Spleen (tissue), 11 donors: ENCODE measurements at regions not wholly inside any gene's neighbourhood (a gene's known extent, or its start where the extent isn't known, plus 50 kb on each side); places are given as distances from the start of the nearest gene placed in this dataset.
"Not testable (repeated sequence)": the region's sequence is repeated elsewhere in the genome, so short reads cannot be mapped to it uniquely, and the experiment has no call there.

Source experiments
- DNase-seq: peaks from one replicate; pipeline ENCODE4 v3.0.0-alpha.2; 2020
- H3K27ac ChIP-seq, 8 donors: fragments of 200-600 bp; sonication (generic) in 7 of 8; 1 replicate in 4 of 8; 2 replicates in 4 of 8; pipeline versions ENCODE4 v1.5.0 to v1.8.0; 2016 to 2021; ENCODE audit warnings: inconsistent platforms in 4 of 8, mild to moderate bottlenecking in 4 of 8, moderate library complexity in 1 of 8
- H3K27me3 ChIP-seq, 7 donors: fragments of 200-600 bp; sonication (generic) in 6 of 7; replicated peaks in 1 of 7; 1 replicate in 4 of 7; 2 replicates in 3 of 7; pipeline versions ENCODE4 v1.5.0 to v1.8.0; 2016 to 2021; ENCODE audit warnings: inconsistent platforms in 3 of 7, mild to moderate bottlenecking in 1 of 7
- H3K36me3 ChIP-seq, 6 donors: fragments of 200-600 bp; sonication (generic) in 5 of 6; 1 replicate in 4 of 6; 2 replicates in 2 of 6; pipeline versions ENCODE4 v1.5.0 to v1.8.0; 2016 to 2021; ENCODE audit warnings: inconsistent platforms in 2 of 6
- H3K4me1 ChIP-seq, 6 donors: fragments of 200-600 bp; sonication (generic) in 5 of 6; 1 replicate in 3 of 6; 2 replicates in 3 of 6; pipeline versions ENCODE4 v1.5.0 to v1.8.0; 2016 to 2021; ENCODE audit warnings: inconsistent platforms in 3 of 6
- H3K4me3 ChIP-seq, 8 donors: fragments of 200-600 bp; sonication (generic) in 7 of 8; 1 replicate in 4 of 8; 2 replicates in 4 of 8; pipeline versions ENCODE4 v1.5.0 to v1.8.0; 2016 to 2021; ENCODE audit warnings: inconsistent platforms in 4 of 8, mild to moderate bottlenecking in 4 of 8, moderate library complexity in 2 of 8
- H3K9me3 ChIP-seq, 8 donors: fragments of 200-600 bp; sonication (generic) in 7 of 8; 1 replicate in 4 of 8; 2 replicates in 4 of 8; pipeline versions ENCODE4 v1.5.0 to v1.8.0; 2016 to 2021; ENCODE audit warnings: inconsistent platforms in 4 of 8
- CTCF ChIP-seq, 11 experiments: fragments of 200-600 bp in 7 of 11; fragments of 450-650 bp in 4 of 11; sonication (generic) in 4 of 11; IDR thresholded peaks in 8 of 11; conservative IDR thresholded peaks in 3 of 11; 1 replicate in 7 of 11; 2 replicates in 4 of 11; pipeline versions ENCODE4 v1.4.0 to v1.8.0; 2016 to 2021; ENCODE audit warnings: antibody characterized with exemption in 11 of 11, inconsistent platforms in 4 of 11, mild to moderate bottlenecking in 1 of 11
- POLR2A ChIP-seq, 3 donors: fragments of 450-650 bp; IDR thresholded peaks; one replicate each; pipeline ENCODE4 v1.5.1; 2017; ENCODE audit warnings: antibody characterized with exemption in 3 of 3, mild to moderate bottlenecking in 1 of 3
- POLR2AphosphoS5 ChIP-seq, 3 donors: sonication (generic); formaldehyde crosslinking; IDR thresholded peaks; one replicate each; pipeline ENCODE4 v1.5.1; 2017; ENCODE audit warnings: antibody characterized with exemption in 3 of 3
- WGBS, 5 donors: extraction: QIAGEN DNeasy Blood & Tissue Kit in 3 of 5; methylation state at CpG; one replicate each; pipeline versions ENCODE4 v1.1.5 to v1.1.7; 2013 to 2018; 5-methylcytosine and 5-hydroxymethylcytosine counted together
- intact Hi-C: fragments of 100-400 bp; cut with DNase I; formaldehyde crosslinking; loops from one replicate; pipeline ENCODE4 v1.15.0; 2023; ENCODE audit warnings: low total_unique reads
- donor health status: healthy with polysubstance abuse.
- donor health status: DM: no; HTN: no; CAD: no; lungs with moderate emphysema.
- donor health status: DM: no; HTN: no; CAD: no.
- donor health status: Bipolar disorder and iron deficiency.
- donor health status: healthy.
- donor health status: DM: no; HTN: no; CAD: no.
- donor health status: DM: yes; HTN: yes; CAD: no.

- intact Hi-C loops, result no loop called here
- H3K36me3 ChIP-seq, result no peaks in the 10 kb centered on the region
- TF ChIP-seq CTCF (IDR thresholded peaks at IDR 0.05 in 8 of 11, conservative IDR thresholded peaks at IDR 0.05 in 3 of 11) (no peak), POLR2A (IDR thresholded peaks at IDR 0.05) (no peak)
Measured at GRCh38 chr2:150676747-150677383, 189.4 kb upstream of the RND3 start.

GRCh38 chr2:150675807-150676206, 188.3 kb upstream of the RND3 start:
- intact Hi-C loops, result no loop called here
- H3K27me3 ChIP-seq, result no peaks in the 10 kb centered on the region
- WGBS, 5 donors, result 60 to 78% (median 69%) methylated on average over 2 of the region's 2 CpGs

More at GRCh38 chr2:150676747-150677383, 189.4 kb upstream of the RND3 start:
- no peak overlapping the region for H3K4me3 ChIP-seq
- H3K27me3 ChIP-seq, result no peaks in the 10 kb centered on the region
- WGBS, 5 donors, result 32 to 59% (median 38%) methylated on average over 3 of the region's 3 CpGs
- H3K9me3 ChIP-seq, result peaks cover 0 to 9% (median 0%) of the 10 kb centered on the region in 8 donors
- no peak for DNase-seq
- H3K27ac ChIP-seq, result no peak overlapping the region
- H3K4me1 ChIP-seq, result no peaks in the 10 kb centered on the region

GRCh38 chr2:150674283-150674682, 186.8 kb upstream of the RND3 start:
- DNase-seq, result no peak
- Histone ChIP-seq H3K4me1 (no peaks in the 10 kb centered on the region), H3K4me3 (no peak overlapping the region), H3K36me3 (no peaks in the 10 kb centered on the region), H3K27ac (no peak overlapping the region), H3K9me3 (no peaks in the 10 kb centered on the region), H3K27me3 (no peaks in the 10 kb centered on the region)
- intact Hi-C loops, result no loop called here
- 58 to 94% (median 79%) methylated on average over 3 of the region's 3 CpGs for WGBS, 5 donors
- no peak for TF ChIP-seq POLR2A (IDR thresholded peaks at IDR 0.05)

More at GRCh38 chr2:150675807-150676206, 188.3 kb upstream of the RND3 start:
- Histone ChIP-seq H3K27ac (no peak overlapping the region), H3K36me3 (no peaks in the 10 kb centered on the region), H3K4me1 (no peaks in the 10 kb centered on the region), H3K4me3 (no peak overlapping the region), H3K9me3 (peaks cover 0 to 3% (median 0%) of the 10 kb centered on the region in 8 donors)
- TF ChIP-seq POLR2A (IDR thresholded peaks at IDR 0.05) (no peak), CTCF (IDR thresholded peaks at IDR 0.05 in 8 of 11, conservative IDR thresholded peaks at IDR 0.05 in 3 of 11) (no peak)
- DNase-seq, result no peak

GRCh38 chr2:150672311-150672710, 184.8 kb upstream of the RND3 start:
- TF ChIP-seq POLR2A (IDR thresholded peaks at IDR 0.05) (no peak), CTCF (IDR thresholded peaks at IDR 0.05 in 8 of 11, conservative IDR thresholded peaks at IDR 0.05 in 3 of 11) (no peak), POLR2AphosphoS5 (IDR thresholded peaks at IDR 0.05) (no peak)
- Histone ChIP-seq H3K9me3 (no peaks in the 10 kb centered on the region), H3K4me3 (no peak overlapping the region), H3K36me3 (no peaks in the 10 kb centered on the region), H3K27ac (no peak overlapping the region), H3K27me3 (no peaks in the 10 kb centered on the region), H3K4me1 (no peaks in the 10 kb centered on the region)
- DNase-seq, result no peak
- intact Hi-C loops, result no loop called here
- 78 to 93% (median 82%) methylated on average over 2 of the region's 2 CpGs for WGBS, 5 donors

GRCh38 chr2:150669492-150669891, 182.0 kb upstream of the RND3 start:
- Histone ChIP-seq H3K27me3 (no peaks in the 10 kb centered on the region), H3K27ac (no peak overlapping the region), H3K9me3 (no peaks in the 10 kb centered on the region), H3K4me3 (no peak overlapping the region), H3K36me3 (no peaks in the 10 kb centered on the region), H3K4me1 (no peaks in the 10 kb centered on the region)
- intact Hi-C loops, result no loop called here
- no peak for TF ChIP-seq CTCF (IDR thresholded peaks at IDR 0.05 in 8 of 11, conservative IDR thresholded peaks at IDR 0.05 in 3 of 11)
- TF ChIP-seq POLR2AphosphoS5 (IDR thresholded peaks at IDR 0.05), result no peak
- TF ChIP-seq POLR2A (IDR thresholded peaks at IDR 0.05), result no peak
- DNase-seq, result no peak
- 88 to 98% (median 89%) methylated on average over 3 of the region's 3 CpGs for WGBS, 5 donors

- not testable (repeated sequence) for H3K27me3 ChIP-seq, DNase-seq, H3K9me3 ChIP-seq
Measured at GRCh38 chr2:150667039-150667438, 179.6 kb upstream of the RND3 start.

More at GRCh38 chr2:150667039-150667438, 179.6 kb upstream of the RND3 start:
- H3K4me1 ChIP-seq, H3K27ac ChIP-seq, intact Hi-C loops, H3K4me3 ChIP-seq, H3K36me3 ChIP-seq: not testable (repeated sequence)
